Neural progenitor cell (in vitro differentiated cells): ENCODE measurements at regions not wholly inside any gene's neighbourhood (a gene's known extent, or its start where the extent isn't known, plus 50 kb on each side); places are given as distances from the start of the nearest gene placed in this dataset.

ENCODE experiments used
- DNase-seq: peaks from one replicate; pipeline ENCODE4 v3.0.0-alpha.2; 2016; ENCODE audit warnings: low spot score
- H2AFZ ChIP-seq: fragments of 200-600 bp; sonication (generic); replicated peaks from 2 replicates; pipeline ENCODE4 v1.6.1; 2016; ENCODE audit warnings: antibody characterized with exemption
- H3F3A ChIP-seq: fragments of 200-600 bp; sonication (generic); 2 replicates; pipeline ENCODE4 v1.6.1; 2016; ENCODE audit warnings: antibody characterized with exemption, low read depth
- H3K27ac ChIP-seq: fragments of 200-600 bp; sonication (generic); 2 replicates; pipeline ENCODE4 v1.5.1; 2016; ENCODE audit warnings: mild to moderate bottlenecking
- H3K27me3 ChIP-seq: fragments of 200-600 bp; sonication (generic); 2 replicates; pipeline ENCODE4 v1.6.1; 2016; ENCODE audit warnings: mild to moderate bottlenecking, moderate library complexity
- H3K36me3 ChIP-seq: fragments of 200-600 bp; sonication (generic); 2 replicates; pipeline ENCODE4 v1.5.1; 2016
- H3K4me1 ChIP-seq: fragments of 200-600 bp; sonication (generic); 2 replicates; pipeline ENCODE4 v1.6.1; 2016; ENCODE audit warnings: mixed run types
- H3K4me2 ChIP-seq: fragments of 200-600 bp; sonication (generic); 2 replicates; pipeline ENCODE4 v1.6.1; 2016
- H3K4me3 ChIP-seq: fragments of 200-600 bp; sonication (generic); 2 replicates; pipeline ENCODE4 v1.5.1; 2016
- H3K79me2 ChIP-seq: fragments of 200-600 bp; sonication (generic); 2 replicates; pipeline ENCODE4 v1.6.1; 2016; ENCODE audit warnings: low read depth
- H3K9ac ChIP-seq: fragments of 200-600 bp; sonication (generic); 2 replicates; pipeline ENCODE4 v1.6.1; 2016
- H3K9me3 ChIP-seq: fragments of 200-600 bp; sonication (generic); 2 replicates; pipeline ENCODE4 v1.5.1; 2016; ENCODE audit warnings: low read depth
- H4K20me1 ChIP-seq: fragments of 200-600 bp; sonication (generic); 2 replicates; pipeline ENCODE4 v1.6.1; 2016; ENCODE audit warnings: low read depth
- H3K27ac Mint-ChIP-seq: 3 replicates; pipeline ENCODE4 v1.8.0; 2021; ENCODE audit warnings: mixed read lengths
- H3K27me3 Mint-ChIP-seq: 2 replicates; pipeline ENCODE4 v1.8.0; 2022; ENCODE audit warnings: low read depth, mild to moderate bottlenecking, inconsistent platforms, moderate library complexity, mixed read lengths; ENCODE audit not compliant: insufficient read depth
- H3K36me3 Mint-ChIP-seq: 3 replicates; pipeline ENCODE4 v1.8.0; 2021; ENCODE audit warnings: mixed read lengths
- H3K4me1 Mint-ChIP-seq: 3 replicates; pipeline ENCODE4 v1.8.0; 2021; ENCODE audit warnings: mixed read lengths
- H3K4me3 Mint-ChIP-seq: 3 replicates; pipeline ENCODE4 v1.8.0; 2021; ENCODE audit warnings: mild to moderate bottlenecking, moderate library complexity, mixed read lengths
- H3K9me3 Mint-ChIP-seq: 3 replicates; pipeline ENCODE4 v1.8.0; 2020; ENCODE audit warnings: mixed read lengths
- CTCF ChIP-seq: fragments of 200-600 bp; sonication (generic); IDR thresholded peaks from 2 replicates; pipeline ENCODE4 v1.5.1; 2017; ENCODE audit warnings: antibody characterized with exemption, mild to moderate bottlenecking
- EZH2 ChIP-seq: fragments of 200-600 bp; sonication (generic); IDR thresholded peaks from 2 replicates; pipeline ENCODE4 v1.6.1; 2017; ENCODE audit warnings: antibody characterized with exemption, mild to moderate bottlenecking, moderate library complexity
- EZH2phosphoT487 ChIP-seq: fragments of 200-600 bp; sonication (generic); IDR thresholded peaks from 2 replicates; pipeline ENCODE4 v1.6.1; 2017; ENCODE audit warnings: antibody characterized with exemption

DNA sequence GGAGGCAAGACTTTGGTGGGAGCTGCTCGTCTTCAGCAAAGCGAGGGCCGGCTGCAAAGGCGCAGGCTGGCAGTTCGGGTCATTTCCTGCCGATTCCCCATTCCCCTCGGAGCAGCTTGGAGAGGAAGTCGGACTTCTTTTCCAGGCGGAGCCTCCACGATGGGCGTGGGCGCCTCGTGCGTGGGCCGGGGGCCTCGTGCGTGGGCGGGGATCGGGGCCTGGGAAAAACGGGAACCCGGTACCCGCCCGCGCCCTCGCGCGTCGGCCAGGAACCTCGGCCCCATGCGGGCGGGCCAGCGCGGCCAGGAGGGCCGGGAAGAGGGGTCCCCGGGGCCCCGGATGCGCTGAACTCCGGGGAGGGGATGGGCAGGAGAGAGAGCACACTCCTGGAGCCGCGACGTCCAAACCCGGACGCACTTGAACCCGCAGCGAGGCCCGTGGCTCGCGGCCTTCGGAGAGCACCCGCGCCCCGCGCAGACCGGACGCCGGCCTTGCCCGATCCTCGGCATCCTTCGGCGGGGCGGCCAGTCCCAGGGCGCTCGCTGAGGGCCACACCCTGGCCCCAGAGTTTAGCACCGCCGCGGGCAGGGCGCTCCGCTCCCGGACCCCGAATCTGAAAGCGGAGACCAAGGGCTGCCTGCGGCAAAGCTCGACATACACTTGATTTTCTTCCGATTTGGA, 368.4 kb downstream of the MTX2 start:
- Histone ChIP-seq H2AFZ (peak overlapping the region; percentile 85), H3K4me3 (peak overlapping the region; percentile 51), H3K9me3 (no peaks in the 10 kb centered on the region), H3K9ac (no peak overlapping the region), H3K36me3 (no peaks in the 10 kb centered on the region), H3K27me3 (peaks cover 95% of the 10 kb centered on the region), H3F3A (no peaks in the 10 kb centered on the region), H3K4me1 (no peaks in the 10 kb centered on the region), H3K79me2 (no peaks in the 10 kb centered on the region), H4K20me1 (peaks cover 7% of the 10 kb centered on the region), H3K27ac (no peak overlapping the region), H3K4me2 (peak overlapping the region; percentile 84)
- no peaks in the 10 kb centered on the region for H3K36me3 Mint-ChIP-seq
- H3K27me3 Mint-ChIP-seq = peaks cover 28% of the 10 kb centered on the region
- H3K4me3 Mint-ChIP-seq = peak overlapping the region; percentile 79
- peak; percentile 48 for DNase-seq
- TF ChIP-seq CTCF = no peak
- peak; percentile 100 for TF ChIP-seq EZH2
- TF ChIP-seq EZH2phosphoT487 = peak; percentile 99
- peaks cover 2% of the 10 kb centered on the region for H3K4me1 Mint-ChIP-seq
- H3K27ac Mint-ChIP-seq = no peak overlapping the region
- no peaks in the 10 kb centered on the region for H3K9me3 Mint-ChIP-seq

GRCh38 chr2:176638167-176639015, 369.1 kb downstream of the MTX2 start:
- Histone ChIP-seq H3K79me2 (no peaks in the 10 kb centered on the region), H3K36me3 (no peaks in the 10 kb centered on the region), H3K4me2 (peak overlapping the region; percentile 84), H3K4me1 (no peaks in the 10 kb centered on the region), H4K20me1 (peaks cover 7% of the 10 kb centered on the region), H3K27ac (no peak overlapping the region), H3K27me3 (peaks cover 96% of the 10 kb centered on the region), H3K9me3 (no peaks in the 10 kb centered on the region), H3K4me3 (peak overlapping the region; percentile 51), H2AFZ (no peak overlapping the region), H3K9ac (no peak overlapping the region), H3F3A (no peaks in the 10 kb centered on the region)
- H3K9me3 Mint-ChIP-seq = no peaks in the 10 kb centered on the region
- H3K36me3 Mint-ChIP-seq = no peaks in the 10 kb centered on the region
- H3K27ac Mint-ChIP-seq = no peak overlapping the region
- peak; percentile 76 for DNase-seq
- peak overlapping the region; percentile 78 for H3K4me3 Mint-ChIP-seq
- H3K27me3 Mint-ChIP-seq = peaks cover 28% of the 10 kb centered on the region
- H3K4me1 Mint-ChIP-seq = peaks cover 6% of the 10 kb centered on the region
- no peak for TF ChIP-seq EZH2phosphoT487
- TF ChIP-seq CTCF = peak; percentile 85
- TF ChIP-seq EZH2 = no peak

DNA sequence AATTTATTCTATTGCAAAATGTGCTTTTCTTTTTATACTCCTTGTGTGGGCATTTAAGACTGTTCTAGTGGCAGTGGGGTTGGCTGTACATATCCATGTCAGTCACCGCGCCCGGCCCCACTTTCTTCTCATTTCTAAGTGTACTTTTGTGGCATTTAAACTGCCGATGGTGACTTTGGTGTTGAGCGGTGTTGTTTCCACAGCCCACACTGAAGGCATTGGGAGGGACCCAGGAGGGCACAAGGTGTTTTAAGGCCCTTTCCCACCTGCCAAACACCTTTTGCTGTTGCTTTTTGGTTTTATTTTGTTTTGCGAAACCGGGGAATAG, 369.7 kb downstream of the MTX2 start:
- peaks cover 28% of the 10 kb centered on the region for H3K27me3 Mint-ChIP-seq
- DNase-seq = no peak
- Histone ChIP-seq H3K9me3 (no peaks in the 10 kb centered on the region), H3K79me2 (no peaks in the 10 kb centered on the region), H3K27me3 (peaks cover 97% of the 10 kb centered on the region), H3K4me3 (no peak overlapping the region), H3K4me1 (no peaks in the 10 kb centered on the region), H2AFZ (no peak overlapping the region), H3K9ac (no peak overlapping the region), H3K27ac (no peak overlapping the region), H3K36me3 (no peaks in the 10 kb centered on the region), H4K20me1 (peaks cover 7% of the 10 kb centered on the region), H3K4me2 (no peak overlapping the region), H3F3A (no peaks in the 10 kb centered on the region)
- no peak overlapping the region for H3K4me3 Mint-ChIP-seq
- H3K36me3 Mint-ChIP-seq = no peaks in the 10 kb centered on the region
- peaks cover 11% of the 10 kb centered on the region for H3K4me1 Mint-ChIP-seq
- no peak for TF ChIP-seq EZH2
- TF ChIP-seq EZH2phosphoT487 = no peak
- no peak for TF ChIP-seq CTCF
- H3K9me3 Mint-ChIP-seq = no peaks in the 10 kb centered on the region
- H3K27ac Mint-ChIP-seq = no peak overlapping the region
